HepG2 (cell line): ENCODE measurements at regions not wholly inside any gene's neighbourhood (a gene's known extent, or its start where the extent isn't known, plus 50 kb on each side); places are given as distances from the start of the nearest gene placed in this dataset.
"Not testable (repeated sequence)": the region's sequence is repeated elsewhere in the genome, so short reads cannot be mapped to it uniquely, and the experiment has no call there.

ENCODE experiments used
- ATAC-seq: fragments of 200-7000 bp; cut with Tn5 transposase; 3 replicates; pipeline ENCODE4 v1.9.1; 2020; ENCODE audit warnings: mild to moderate bottlenecking, moderate library complexity
- BruUV-seq: library from RNA; stranded (reverse); fragments of 400-500 nt; replicated peaks from 2 replicates; lab custom pipeline; 2021; lab: Mats Ljungman, UMichigan
- CTCF ChIA-PET: fragments of 300-600 bp; formaldehyde crosslinking; extraction: SDS; loops from one replicate; lab custom pipeline; 2021; ENCODE audit warnings: low total read pairs, inconsistent platforms, low intra/inter-chr PET ratio; lab: Yijun Ruan, JAX
- POLR2A ChIA-PET: fragments of 350-600 bp; sonication (Branson Sonifier 250); formaldehyde crosslinking; loops from one replicate; lab custom pipeline; 2020; ENCODE audit warnings: antibody characterized with exemption, inconsistent platforms; lab: Yijun Ruan, JAX
- DNase-seq: peaks from one replicate; pipeline ENCODE4 v3.0.0-alpha.2; 2015; ENCODE audit warnings: low spot score
- FAIRE-seq: peaks from 3 replicates; lab custom pipeline; 2011; peaks lifted over from hg19 to GRCh38; lab: Jason Lieb, UNC
- H2AFZ ChIP-seq: one replicate; pipeline ENCODE4 v1.6.1; 2011; ENCODE audit warnings: low read length, inconsistent platforms
- H3K27ac ChIP-seq: fragments of 300-600 bp; 3 replicates; pipeline ENCODE4 v1.8.0; 2011; ENCODE audit warnings: mixed run types, mild to moderate bottlenecking, mixed read lengths, low read length, inconsistent platforms; ENCODE audit not compliant: insufficient read depth; ENCODE audit errors: extremely low read length
- H3K27me3 ChIP-seq, 2 experiments: fragments of 200-600 bp in 1 of 2; 2 replicates in 1 of 2; 3 replicates in 1 of 2; pipeline versions ENCODE4 v1.6.0 to v1.8.0; 2011; ENCODE audit warnings: low read length in 2 of 2, mild to moderate bottlenecking in 2 of 2, moderate library complexity in 2 of 2, inconsistent platforms in 1 of 2; ENCODE audit not compliant: insufficient read depth in 2 of 2, control insufficient read depth in 1 of 2
- H3K36me3 ChIP-seq, 2 experiments: fragments of 200-600 bp in 1 of 2; replicated peaks in 1 of 2; 2 replicates in 1 of 2; 3 replicates in 1 of 2; pipeline versions ENCODE4 v1.5.1 to v1.8.0; 2011; ENCODE audit warnings: low read length in 2 of 2, inconsistent platforms in 1 of 2; ENCODE audit not compliant: insufficient read depth in 2 of 2, control insufficient read depth in 1 of 2
- H3K4me1 ChIP-seq: 2 replicates; pipeline ENCODE4 v1.5.1; 2012; ENCODE audit warnings: low read length, inconsistent platforms; ENCODE audit not compliant: insufficient read depth
- H3K4me2 ChIP-seq: 2 replicates; pipeline ENCODE4 v1.6.0; 2011; ENCODE audit warnings: low read depth, low read length, inconsistent platforms
- H3K4me3 ChIP-seq, 3 experiments: fragments of 200-600 bp in 1 of 3; sonication (generic), shearing (Covaris generic) in 1 of 3; replicated peaks in 1 of 3; 2 replicates each; pipeline ENCODE4 v1.5.1; 2011 to 2016; ENCODE audit warnings: low read length in 3 of 3, inconsistent platforms in 2 of 3, low read depth in 2 of 3, mild to moderate bottlenecking in 2 of 3, control low read depth in 1 of 3, mixed read lengths in 1 of 3; ENCODE audit not compliant: insufficient read depth in 1 of 3
- H3K79me2 ChIP-seq: one replicate; pipeline ENCODE4 v1.6.1; 2011; ENCODE audit warnings: low read length, inconsistent platforms; ENCODE audit not compliant: insufficient read depth
- H3K9ac ChIP-seq: 2 replicates; pipeline ENCODE4 v1.6.0; 2011; ENCODE audit warnings: mild to moderate bottlenecking, low read depth, low read length, inconsistent platforms; ENCODE audit not compliant: insufficient read depth
- H3K9me3 ChIP-seq: 2 replicates; pipeline ENCODE4 v1.5.1; 2012; ENCODE audit warnings: mild to moderate bottlenecking, low read length
- H4K20me1 ChIP-seq: 2 replicates; pipeline ENCODE4 v1.6.0; 2011; ENCODE audit warnings: inconsistent platforms, mild to moderate bottlenecking, low read length, moderate library complexity; ENCODE audit not compliant: insufficient read depth
- ARID5B ChIP-seq: IDR thresholded peaks from 2 replicates; pipeline ENCODE4 v1.4.0; 2020; ENCODE audit warnings: mild to moderate bottlenecking, missing genetic modification reagents
- MEF2D ChIP-seq: sonication (generic); formaldehyde crosslinking; IDR thresholded peaks from 2 replicates; pipeline ENCODE4 v1.5.1; 2020; ENCODE audit warnings: mild to moderate bottlenecking, missing genetic modification reagents
- WGBS: methylation state at CpG from one replicate; pipeline ENCODE4 v1.1.6; 2017; ENCODE audit warnings: low lambda C conversion rate; 5-methylcytosine and 5-hydroxymethylcytosine counted together
- in situ Hi-C: cut with HindIII; loops from 2 replicates; pipeline ENCODE4 v1.10.0; 2017; ENCODE audit warnings: low pct_unique_long_range_greater_than_20kb; ENCODE audit not compliant: extremely low pct_ligation_motif_present
- intact Hi-C: fragments of 100-400 bp; cut with micrococcal nuclease; formaldehyde crosslinking; loops from one replicate; pipeline ENCODE4 v1.10.0; 2022; ENCODE audit not compliant: unreplicated experiment
- TF ChIP-seq, protein P1 (sequence below): fragments of 450-650 bp; IDR thresholded peaks from 2 replicates; pipeline ENCODE4 v1.6.1; 2016

DNA sequence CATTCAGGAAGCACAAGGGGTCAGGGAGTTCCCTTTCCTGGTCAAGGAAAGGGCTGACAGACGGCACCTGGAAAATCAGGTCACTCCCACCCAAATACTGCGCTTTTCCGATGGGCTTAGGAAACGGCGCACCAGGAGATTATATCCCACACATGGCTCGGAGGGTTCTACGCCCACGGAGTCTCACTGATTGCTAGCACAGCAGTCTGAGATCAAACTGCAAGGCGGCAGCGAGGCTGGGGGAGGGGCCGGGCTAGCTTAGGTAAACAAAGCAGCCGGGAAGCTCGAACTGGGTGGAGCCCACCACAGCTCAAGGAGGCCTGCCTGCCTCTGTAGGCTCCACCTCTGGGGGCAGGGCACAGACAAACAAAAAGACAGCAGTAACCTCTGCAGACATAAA lies 68.0 kb upstream of the CCT8L2 start:
- CTCF ChIA-PET, ATAC-seq, POLR2A ChIA-PET, H3K36me3 ChIP-seq, H3K27me3 ChIP-seq, H3K4me1 ChIP-seq, H3K9ac ChIP-seq, H2AFZ ChIP-seq, BruUV-seq, H3K79me2 ChIP-seq, H3K4me3 ChIP-seq, DNase-seq, FAIRE-seq, intact Hi-C loops, H3K4me2 ChIP-seq, H4K20me1 ChIP-seq, H3K9me3 ChIP-seq, in situ Hi-C loops, H3K27ac ChIP-seq: not testable (repeated sequence)
- 0% methylated on average over 2 of the region's 13 CpGs for WGBS

- H3K27ac ChIP-seq, CTCF ChIA-PET, H3K4me3 ChIP-seq, in situ Hi-C loops, ATAC-seq, POLR2A ChIA-PET, FAIRE-seq, H3K4me1 ChIP-seq, H3K9ac ChIP-seq, H3K36me3 ChIP-seq, DNase-seq, H2AFZ ChIP-seq, H4K20me1 ChIP-seq, BruUV-seq, H3K79me2 ChIP-seq, H3K27me3 ChIP-seq, intact Hi-C loops, H3K9me3 ChIP-seq, H3K4me2 ChIP-seq: not testable (repeated sequence)
- 8% methylated on average over 8 of the region's 8 CpGs for WGBS
Measured at GRCh38 chr22:16659273-16659834, 66.7 kb upstream of the CCT8L2 start.

GRCh38 chr22:16658068-16658467 lies 65.5 kb upstream of the CCT8L2 start:
- FAIRE-seq, result no peak
- no peaks in the 10 kb centered on the region for H3K4me1 ChIP-seq
- no peak for ATAC-seq
- in situ Hi-C loops (no loop called here), intact Hi-C loops (no loop called here)
- CTCF ChIA-PET, result no interaction called here
- no peaks in the 10 kb centered on the region for H4K20me1 ChIP-seq
- BruUV-seq, result no TSS peak
- H3K4me3 ChIP-seq, result no peak overlapping the region
- no peak overlapping the region for H3K27ac ChIP-seq
- TF ChIP-seq, protein P1, sequence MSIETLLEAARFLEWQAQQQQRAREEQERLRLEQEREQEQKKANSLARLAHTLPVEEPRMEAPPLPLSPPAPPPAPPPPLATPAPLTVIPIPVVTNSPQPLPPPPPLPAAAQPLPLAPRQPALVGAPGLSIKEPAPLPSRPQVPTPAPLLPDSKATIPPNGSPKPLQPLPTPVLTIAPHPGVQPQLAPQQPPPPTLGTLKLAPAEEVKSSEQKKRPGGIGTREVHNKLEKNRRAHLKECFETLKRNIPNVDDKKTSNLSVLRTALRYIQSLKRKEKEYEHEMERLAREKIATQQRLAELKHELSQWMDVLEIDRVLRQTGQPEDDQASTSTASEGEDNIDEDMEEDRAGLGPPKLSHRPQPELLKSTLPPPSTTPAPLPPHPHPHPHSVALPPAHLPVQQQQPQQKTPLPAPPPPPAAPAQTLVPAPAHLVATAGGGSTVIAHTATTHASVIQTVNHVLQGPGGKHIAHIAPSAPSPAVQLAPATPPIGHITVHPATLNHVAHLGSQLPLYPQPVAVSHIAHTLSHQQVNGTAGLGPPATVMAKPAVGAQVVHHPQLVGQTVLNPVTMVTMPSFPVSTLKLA, result peak; percentile 59
- TF ChIP-seq MEF2D (no peak), ARID5B (CRISPR knock-in tag) (no peak)
- H3K9me3 ChIP-seq, result no peaks in the 10 kb centered on the region
- DNase-seq, result no peak
- no peaks in the 10 kb centered on the region for H3K27me3 ChIP-seq
- H3K4me2 ChIP-seq, result no peak overlapping the region
- H3K79me2 ChIP-seq, result no peaks in the 10 kb centered on the region
- H3K36me3 ChIP-seq, result no peaks in the 10 kb centered on the region
- no peak overlapping the region for H3K9ac ChIP-seq
- POLR2A ChIA-PET, result no interaction called here
- no peak overlapping the region for H2AFZ ChIP-seq
